HL-60 (cell line): ENCODE measurements at regions not wholly inside any gene's neighbourhood (a gene's known extent, or its start where the extent isn't known, plus 50 kb on each side); places are given as distances from the start of the nearest gene placed in this dataset.

Experiments used
- DNase-seq, 2 experiments: peaks; one replicate each; pipeline ENCODE4 v3.0.0-alpha.2; 2010 to 2020; ENCODE audit warnings: low read depth in 1 of 2, low spot score in 1 of 2
- H3K27ac ChIP-seq: fragments of 250-450 bp; sonication (Bioruptor Pico); replicated peaks from 2 replicates; pipeline ENCODE4 v1.5.1; 2020; ENCODE audit warnings: mild to moderate bottlenecking, moderate library complexity
- H3K27me3 ChIP-seq: fragments of 250-450 bp; sonication (Bioruptor Pico); 2 replicates; pipeline ENCODE4 v1.5.1; 2021; ENCODE audit warnings: mild to moderate bottlenecking, moderate library complexity; ENCODE audit not compliant: insufficient read depth, poor library complexity, severe bottlenecking
- H3K4me3 ChIP-seq: replicated peaks from 2 replicates; pipeline ENCODE4 v1.5.1; 2011; ENCODE audit warnings: mild to moderate bottlenecking, control low read depth, low read length; ENCODE audit not compliant: insufficient read depth
- CTCF ChIP-seq: IDR thresholded peaks from one replicate; pipeline ENCODE4 v1.5.1; 2011; ENCODE audit warnings: low read length, control low read depth, inconsistent platforms; ENCODE audit not compliant: insufficient read depth
- GABPA ChIP-seq: IDR thresholded peaks from 2 replicates; pipeline ENCODE4 v1.6.1; 2012; ENCODE audit warnings: low read depth
- POLR2AphosphoS5 ChIP-seq: IDR thresholded peaks from 2 replicates; pipeline ENCODE4 v1.6.1; 2012; ENCODE audit warnings: low read depth
- REST ChIP-seq: IDR thresholded peaks from 2 replicates; pipeline ENCODE4 v1.6.1; 2012; ENCODE audit warnings: low read depth; ENCODE audit not compliant: insufficient replicate concordance
- SPI1 ChIP-seq: IDR thresholded peaks from 2 replicates; pipeline ENCODE4 v1.6.1; 2012; ENCODE audit warnings: low read depth, mild to moderate bottlenecking, borderline replicate concordance

GRCh38 chr9:108615152-108615551 is 240.6 kb downstream of the ACTL7B start:
- peak overlapping the region; percentile 47 for H3K27ac ChIP-seq
- no peaks in the 10 kb centered on the region for H3K27me3 ChIP-seq
- no peak overlapping the region for H3K4me3 ChIP-seq
- peak in 1 of 2 experiments; percentile 88 for DNase-seq
- TF ChIP-seq GABPA (no peak), POLR2AphosphoS5 (0 out of 2 replicates have a peak, but pooled peaks have one; percentile 43), REST (peak; percentile 23), SPI1 (peak; percentile 89)

GRCh38 chr9:108612513-108612912 is 243.3 kb downstream of the ACTL7B start:
- TF ChIP-seq GABPA: no peak
- no peak for TF ChIP-seq SPI1
- TF ChIP-seq CTCF: no peak
- no peak for TF ChIP-seq REST
- no peak for TF ChIP-seq POLR2AphosphoS5
- DNase-seq: no peak
- H3K27me3 ChIP-seq: no peaks in the 10 kb centered on the region
- no peak overlapping the region for H3K27ac ChIP-seq
- H3K4me3 ChIP-seq: no peak overlapping the region

- TF ChIP-seq GABPA: no peak
- no peak overlapping the region for H3K27ac ChIP-seq
- DNase-seq: no peak
Observed at GRCh38 chr9:108609897-108610253, 245.9 kb downstream of the ACTL7B start.

GRCh38 chr9:108609227-108609896 is 246.4 kb downstream of the ACTL7B start:
- H3K27ac ChIP-seq: no peak overlapping the region
- no peak overlapping the region for H3K4me3 ChIP-seq
- TF ChIP-seq SPI1: no peak
- TF ChIP-seq GABPA: no peak
- TF ChIP-seq REST: no peak
- no peak for TF ChIP-seq POLR2AphosphoS5
- no peak for TF ChIP-seq CTCF
- H3K27me3 ChIP-seq: no peaks in the 10 kb centered on the region
- DNase-seq: no peak

More at GRCh38 chr9:108609897-108610253, 245.9 kb downstream of the ACTL7B start:
- no peaks in the 10 kb centered on the region for H3K27me3 ChIP-seq
- H3K4me3 ChIP-seq: no peak overlapping the region
